GM12873 (cell line): ENCODE measurements at regions not wholly inside any gene's neighbourhood (a gene's known extent, or its start where the extent isn't known, plus 50 kb on each side); places are given as distances from the start of the nearest gene placed in this dataset.

Experiments
- CTCF ChIP-seq: IDR thresholded peaks from 2 replicates; pipeline ENCODE4 v1.5.1; 2012; ENCODE audit warnings: low read depth, mild to moderate bottlenecking, moderate library complexity, low read length, control low read depth; ENCODE audit not compliant: insufficient read depth; ENCODE audit errors: missing control alignments

- TF ChIP-seq CTCF = no peak
Observed at GRCh38 chr2:145909175-145909755, 1389.3 kb upstream of the ZEB2 start.

- TF ChIP-seq CTCF = no peak
Observed at GRCh38 chr2:145906354-145906753, 1386.4 kb upstream of the ZEB2 start.

GRCh38 chr2:145905371-145905770 lies 1385.5 kb upstream of the ZEB2 start:
- no peak for TF ChIP-seq CTCF

GRCh38 chr2:145897151-145897550 lies 1377.2 kb upstream of the ZEB2 start:
- TF ChIP-seq CTCF = no peak

GRCh38 chr2:145887915-145888314 lies 1368.0 kb upstream of the ZEB2 start:
- no peak for TF ChIP-seq CTCF

GRCh38 chr2:145875016-145875415 lies 1355.1 kb upstream of the ZEB2 start:
- no peak for TF ChIP-seq CTCF

- no peak for TF ChIP-seq CTCF
Observed at GRCh38 chr2:145874466-145874865, 1354.5 kb upstream of the ZEB2 start.
